Transverse colon (tissue), 4 donors: ENCODE measurements at regions not wholly inside any gene's neighbourhood (a gene's known extent, or its start where the extent isn't known, plus 50 kb on each side); places are given as distances from the start of the nearest gene placed in this dataset.
"Not testable (repeated sequence)": the region's sequence is repeated elsewhere in the genome, so short reads cannot be mapped to it uniquely, and the experiment has no call there.

Experiments used
- CTCF ChIP-seq, 5 experiments: fragments of 200-600 bp in 3 of 5; fragments of 450-650 bp in 2 of 5; sonication (generic) in 3 of 5; IDR thresholded peaks; 1 replicate in 2 of 5; 2 replicates in 3 of 5; pipeline ENCODE4 v1.5.1; 2016 to 2017; ENCODE audit warnings: antibody characterized with exemption in 5 of 5, inconsistent platforms in 3 of 5, mild to moderate bottlenecking in 2 of 5, moderate library complexity in 1 of 5
- EP300 ChIP-seq: sonication (generic); formaldehyde crosslinking; IDR thresholded peaks from one replicate; pipeline ENCODE4 v1.6.1; 2017; ENCODE audit warnings: antibody characterized with exemption, low read depth
- POLR2A ChIP-seq: fragments of 450-650 bp; IDR thresholded peaks from one replicate; pipeline ENCODE4 v1.6.1; 2016; ENCODE audit warnings: antibody characterized with exemption, mild to moderate bottlenecking, moderate library complexity
- POLR2AphosphoS5 ChIP-seq, 3 donors: sonication (generic); formaldehyde crosslinking; IDR thresholded peaks; one replicate each; pipeline ENCODE4 v1.6.1; 2016; ENCODE audit warnings: antibody characterized with exemption in 3 of 3

DNA sequence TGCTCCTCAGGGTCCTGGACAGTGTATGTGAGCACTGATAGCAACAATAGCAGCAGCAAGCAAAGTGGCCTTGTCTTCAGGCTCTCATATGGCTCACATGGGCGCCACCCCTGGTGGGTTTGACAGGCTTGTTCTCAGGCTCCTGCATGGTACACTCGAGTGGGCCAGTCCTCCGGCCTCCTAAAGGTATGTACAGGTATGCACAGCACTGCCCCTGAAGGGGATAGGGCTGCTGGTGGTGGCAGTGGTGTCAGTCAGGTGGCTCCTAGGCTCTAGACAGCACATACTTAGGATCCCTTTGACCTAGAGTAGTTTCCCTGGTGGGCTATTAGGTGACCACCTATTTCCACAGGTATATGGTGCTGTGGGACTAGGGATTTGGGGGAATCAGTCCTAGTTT lies 79.8 kb downstream of the LGALS9B start:
- TF ChIP-seq CTCF (IDR thresholded peaks at IDR 0.05); POLR2A; POLR2AphosphoS5 (IDR thresholded peaks at IDR 0.05); EP300: not testable (repeated sequence)
